OCI-LY7 (cell line): ENCODE measurements at regions not wholly inside any gene's neighbourhood (a gene's known extent, or its start where the extent isn't known, plus 50 kb on each side); places are given as distances from the start of the nearest gene placed in this dataset.

Source experiments
- BruUV-seq: library from RNA; stranded (reverse); fragments of 400-500 nt; replicated peaks from 2 replicates; lab custom pipeline; 2021; lab: Mats Ljungman, UMichigan
- CTCF ChIA-PET: fragments of 300-600 bp; sonication (Branson Sonifier 250); formaldehyde crosslinking; loops from one replicate; lab custom pipeline; 2022; ENCODE audit warnings: antibody characterized with exemption; ENCODE audit not compliant: unreplicated experiment; lab: Charles Lee
- POLR2A ChIA-PET: fragments of 300-600 bp; sonication (Branson Sonifier 250); formaldehyde crosslinking; loops from one replicate; lab custom pipeline; 2022; ENCODE audit warnings: antibody characterized with exemption; lab: Charles Lee
- DNase-seq: peaks from one replicate; pipeline ENCODE4 v3.0.0-alpha.2; 2015; ENCODE audit warnings: low spot score
- H2AFZ ChIP-seq: fragments of 200-600 bp; sonication (generic), shearing (Covaris generic); 2 replicates; pipeline ENCODE4 v1.6.1; 2014; ENCODE audit warnings: mild to moderate bottlenecking, antibody characterized with exemption, low read length, moderate library complexity
- H3K27ac ChIP-seq: fragments of 200-600 bp; sonication (generic); 2 replicates; pipeline ENCODE4 v1.5.1; 2014; ENCODE audit warnings: mixed run types, low read depth, mild to moderate bottlenecking, moderate library complexity, low read length, inconsistent platforms; ENCODE audit not compliant: poor library complexity, severe bottlenecking
- H3K36me3 ChIP-seq: fragments of 200-600 bp; sonication (generic); 2 replicates; pipeline ENCODE4 v1.6.1; 2014; ENCODE audit warnings: mild to moderate bottlenecking, antibody characterized with exemption, low read length, moderate library complexity, mixed read lengths; ENCODE audit not compliant: insufficient read depth
- H3K4me1 ChIP-seq: fragments of 200-600 bp; sonication (generic); 2 replicates; pipeline ENCODE4 v1.5.1; 2014; ENCODE audit warnings: mild to moderate bottlenecking, low read length; ENCODE audit not compliant: insufficient read depth, poor library complexity, severe bottlenecking
- H3K4me2 ChIP-seq: fragments of 200-600 bp; sonication (generic); 2 replicates; pipeline ENCODE4 v1.6.1; 2014; ENCODE audit warnings: mild to moderate bottlenecking, low read length
- H3K4me3 ChIP-seq: fragments of 200-600 bp; sonication (generic); 2 replicates; pipeline ENCODE4 v1.5.1; 2014; ENCODE audit warnings: mild to moderate bottlenecking, low read depth, low read length; ENCODE audit not compliant: poor library complexity, severe bottlenecking
- H3K79me2 ChIP-seq: fragments of 200-600 bp; sonication (generic); 2 replicates; pipeline ENCODE4 v1.6.1; 2016; ENCODE audit warnings: low read depth, mild to moderate bottlenecking, low read length, moderate library complexity, mixed read lengths; ENCODE audit not compliant: insufficient read depth
- H3K9me2 ChIP-seq: fragments of 200-600 bp; sonication (generic); 2 replicates; pipeline ENCODE4 v1.6.1; 2016; ENCODE audit warnings: mild to moderate bottlenecking, low read length, mixed read lengths; ENCODE audit not compliant: insufficient read depth
- H3K9me3 ChIP-seq: fragments of 200-600 bp; sonication (generic); 2 replicates; pipeline ENCODE4 v1.6.1; 2014; ENCODE audit warnings: mild to moderate bottlenecking, mixed run types, low read length, mixed read lengths
- H4K20me1 ChIP-seq: fragments of 200-600 bp; sonication (generic); 2 replicates; pipeline ENCODE4 v1.6.1; 2014; ENCODE audit warnings: mild to moderate bottlenecking, antibody characterized with exemption, low read length, moderate library complexity, mixed read lengths; ENCODE audit not compliant: insufficient read depth
- CTCF ChIP-seq: fragments of 200-600 bp; sonication (generic); conservative IDR thresholded peaks from 2 replicates; pipeline ENCODE4 v1.5.1; 2014; ENCODE audit warnings: mild to moderate bottlenecking, antibody characterized with exemption, low read length, moderate library complexity, mixed read lengths
- EZH2phosphoT487 ChIP-seq: fragments of 200-600 bp; sonication (generic); IDR thresholded peaks from 2 replicates; pipeline ENCODE4 v1.6.1; 2018; ENCODE audit warnings: low read depth, borderline replicate concordance, mild to moderate bottlenecking, mixed run types, antibody characterized with exemption, low read length, moderate library complexity, mixed read lengths
- intact Hi-C: fragments of 100-400 bp; cut with micrococcal nuclease; formaldehyde crosslinking; loops from one replicate; pipeline ENCODE4 v1.10.0; 2022; ENCODE audit not compliant: unreplicated experiment

DNA sequence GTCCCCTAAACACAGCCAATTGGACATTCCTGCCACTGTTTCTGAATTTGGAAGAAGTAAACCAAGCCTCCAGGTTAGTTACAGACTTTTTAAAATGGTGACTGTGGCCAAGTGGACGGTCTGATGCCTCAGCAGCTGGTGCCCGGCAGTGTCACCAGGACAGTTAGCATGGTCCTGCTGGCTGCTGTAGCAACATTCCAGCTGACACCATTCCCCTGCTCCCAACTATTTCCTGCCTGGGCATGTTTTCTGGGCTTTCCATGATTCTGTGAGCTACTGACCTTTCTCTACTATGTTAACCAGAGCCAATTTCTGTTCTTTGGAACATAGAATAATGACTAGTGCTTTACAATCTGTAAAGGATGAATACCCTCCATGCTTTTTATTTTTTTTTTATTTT lies 95.0 kb downstream of the TLR5 start:
- H3K36me3 ChIP-seq: no peaks in the 10 kb centered on the region
- no peaks in the 10 kb centered on the region for H3K9me2 ChIP-seq
- no peak for DNase-seq
- H3K4me3 ChIP-seq: no peak overlapping the region
- no peaks in the 10 kb centered on the region for H4K20me1 ChIP-seq
- no TSS peak for BruUV-seq
- H3K9me3 ChIP-seq: no peaks in the 10 kb centered on the region
- H3K4me2 ChIP-seq: no peak overlapping the region
- H2AFZ ChIP-seq: no peak overlapping the region
- no peaks in the 10 kb centered on the region for H3K4me1 ChIP-seq
- no peak for TF ChIP-seq CTCF
- TF ChIP-seq EZH2phosphoT487: no peak
- intact Hi-C loops: no loop called here
- POLR2A ChIA-PET: no interaction called here
- H3K27ac ChIP-seq: no peak overlapping the region
- CTCF ChIA-PET: no interaction called here
- no peaks in the 10 kb centered on the region for H3K79me2 ChIP-seq

DNA sequence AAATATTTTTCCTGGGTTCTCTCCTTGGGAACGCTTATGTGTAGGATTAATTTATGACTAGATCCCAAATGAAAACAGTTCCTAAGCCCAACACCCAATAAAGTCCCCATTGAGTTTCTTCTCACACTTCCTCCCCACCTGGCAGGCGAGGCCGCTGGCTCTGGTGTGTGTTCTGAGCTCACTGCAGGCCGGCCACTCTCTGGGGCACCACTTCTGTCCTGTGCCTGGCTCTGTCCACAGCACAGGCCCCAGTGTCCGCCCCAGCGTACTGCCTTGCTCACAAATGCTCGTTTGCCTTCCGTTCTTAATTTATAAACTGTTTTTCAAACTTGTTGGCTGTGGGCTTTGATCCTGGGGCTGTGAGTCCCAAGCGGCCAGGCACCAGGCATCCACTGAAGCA lies 90.6 kb downstream of the TLR5 start:
- CTCF ChIA-PET: interaction anchor here (0.5 kb wide), 1 partner anchor 294 kb away, joined by 3 read pairs; no protein-coding TSS in a partner anchor
- no peaks in the 10 kb centered on the region for H3K9me2 ChIP-seq
- DNase-seq: no peak
- intact Hi-C loops: no loop called here
- no TSS peak for BruUV-seq
- no peak overlapping the region for H3K27ac ChIP-seq
- H3K9me3 ChIP-seq: no peaks in the 10 kb centered on the region
- POLR2A ChIA-PET: no interaction called here
- TF ChIP-seq EZH2phosphoT487: no peak
- no peak for TF ChIP-seq CTCF
- no peaks in the 10 kb centered on the region for H4K20me1 ChIP-seq
- no peak overlapping the region for H2AFZ ChIP-seq
- no peaks in the 10 kb centered on the region for H3K79me2 ChIP-seq
- no peak overlapping the region for H3K4me3 ChIP-seq
- H3K4me2 ChIP-seq: no peak overlapping the region
- no peaks in the 10 kb centered on the region for H3K4me1 ChIP-seq
- no peaks in the 10 kb centered on the region for H3K36me3 ChIP-seq

GRCh38 chr1:223052931-223053330 lies 90.1 kb downstream of the TLR5 start:
- BruUV-seq: no TSS peak
- ChIA-PET CTCF (no interaction called here), POLR2A (no interaction called here)
- DNase-seq: no peak
- Histone ChIP-seq H3K4me1 (no peaks in the 10 kb centered on the region), H3K36me3 (no peaks in the 10 kb centered on the region), H3K4me3 (no peak overlapping the region), H4K20me1 (no peaks in the 10 kb centered on the region), H3K9me2 (no peaks in the 10 kb centered on the region), H2AFZ (no peak overlapping the region), H3K9me3 (no peaks in the 10 kb centered on the region), H3K4me2 (no peak overlapping the region), H3K79me2 (no peaks in the 10 kb centered on the region), H3K27ac (no peak overlapping the region)
- TF ChIP-seq EZH2phosphoT487 (no peak), CTCF (no peak)
- intact Hi-C loops: no loop called here
